GM21717 (cell line): ENCODE measurements at regions not wholly inside any gene's neighbourhood (a gene's known extent, or its start where the extent isn't known, plus 50 kb on each side); places are given as distances from the start of the nearest gene placed in this dataset.
"Not testable (repeated sequence)": the region's sequence is repeated elsewhere in the genome, so short reads cannot be mapped to it uniquely, and the experiment has no call there.

ENCODE experiments used
- ATAC-seq: cut with Tn5 transposase; IDR thresholded peaks from one replicate; pipeline ENCODE4 v1.9.1; 2021; ENCODE audit warnings: mild to moderate bottlenecking, moderate library complexity; ENCODE audit not compliant: unreplicated experiment

DNA sequence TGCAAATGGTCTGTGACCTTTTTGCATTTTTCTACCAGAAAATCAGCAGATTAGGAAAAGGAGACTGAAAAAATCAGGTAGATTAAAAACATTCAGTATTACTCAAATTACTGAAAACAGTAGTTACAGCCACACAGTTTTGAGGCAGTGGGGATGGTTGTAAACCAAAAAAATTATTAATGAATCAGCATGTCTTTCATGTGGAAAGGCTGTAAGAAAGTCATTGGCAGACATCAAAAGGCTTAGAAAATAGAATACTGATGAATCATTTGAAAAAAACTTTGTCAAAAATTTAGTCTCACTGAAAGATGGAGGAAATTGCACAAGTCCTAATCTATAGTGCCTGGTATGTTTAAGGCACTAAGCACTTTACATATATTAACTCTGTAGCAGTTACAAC, 133.9 kb upstream of the GCFC2 start:
- peak; percentile 71 for ATAC-seq

DNA sequence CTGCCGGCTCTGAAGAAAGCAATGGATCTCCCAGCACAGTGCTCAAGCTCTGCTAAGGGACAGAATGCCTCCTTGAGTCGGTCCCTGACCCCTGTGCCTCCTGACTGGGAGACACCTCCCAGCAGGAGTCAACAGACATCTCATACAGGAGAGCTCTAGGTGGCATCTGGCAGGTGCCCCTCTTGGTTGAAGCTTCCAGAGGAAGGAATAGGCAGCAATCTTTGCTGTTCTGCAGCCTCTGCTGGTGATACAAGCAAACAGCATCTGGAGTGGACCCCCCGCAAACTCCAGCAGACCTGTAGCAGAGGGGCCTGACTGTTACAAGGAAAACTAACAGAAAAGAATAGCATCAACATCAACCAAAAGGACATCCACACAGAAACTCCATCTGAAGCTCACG, 123.9 kb upstream of the GCFC2 start:
- not testable (repeated sequence) for ATAC-seq

DNA sequence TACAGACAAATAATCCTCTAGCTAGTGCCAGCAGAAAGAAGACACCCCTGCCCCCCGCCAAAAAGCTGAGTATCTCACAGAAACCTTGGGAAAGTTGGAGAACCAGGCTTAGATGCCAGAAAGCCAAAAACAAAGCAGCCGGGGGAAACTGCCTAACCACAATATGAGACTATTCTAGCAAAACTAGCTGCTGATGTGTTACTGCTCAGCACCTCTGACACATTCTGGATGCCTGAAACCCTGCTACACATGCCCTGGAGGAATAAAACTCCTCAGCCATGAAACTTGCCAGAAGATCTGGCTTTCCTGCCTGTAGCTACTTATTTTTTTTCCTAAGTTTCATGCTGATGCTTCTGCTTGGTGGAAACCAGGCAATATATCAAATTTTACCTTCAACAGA, 122.7 kb upstream of the GCFC2 start:
- ATAC-seq: no peak

DNA sequence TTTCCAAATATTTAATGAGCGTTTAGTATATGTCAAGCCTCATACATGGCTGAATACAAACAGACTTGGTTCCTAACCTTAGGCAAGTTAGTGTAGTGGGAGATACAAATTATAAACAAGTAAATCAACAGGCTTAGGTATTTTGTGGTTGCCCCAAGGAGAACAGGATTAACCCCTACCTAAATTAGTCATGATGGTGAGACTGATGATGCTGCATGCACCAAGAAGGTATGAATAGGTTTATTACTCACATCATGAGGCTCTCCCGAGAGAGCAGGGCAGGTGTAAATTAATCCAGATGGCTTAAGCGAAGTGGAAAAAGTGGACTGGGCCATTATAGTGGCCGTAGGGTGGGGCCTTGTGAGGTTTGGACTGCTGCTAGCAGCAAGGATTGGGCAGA, 118.1 kb upstream of the GCFC2 start:
- no peak for ATAC-seq

DNA sequence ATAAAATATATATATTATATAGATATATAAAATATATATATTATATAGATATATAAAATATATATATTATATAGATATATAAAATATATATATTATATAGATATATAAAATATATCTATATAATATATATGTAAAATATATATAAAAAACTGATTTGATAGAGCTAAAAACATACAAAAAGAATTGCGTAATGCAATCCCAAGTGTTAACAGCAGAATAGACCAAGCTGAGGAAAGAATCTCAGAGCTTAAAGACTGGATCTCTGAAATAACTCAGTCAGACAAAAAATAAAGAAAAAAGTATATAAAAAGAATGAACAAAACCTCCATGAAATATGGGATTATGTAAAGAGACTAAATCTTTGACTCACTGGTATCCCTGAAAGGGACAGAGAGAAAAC, 112.8 kb upstream of the GCFC2 start:
- ATAC-seq: not testable (repeated sequence)

DNA sequence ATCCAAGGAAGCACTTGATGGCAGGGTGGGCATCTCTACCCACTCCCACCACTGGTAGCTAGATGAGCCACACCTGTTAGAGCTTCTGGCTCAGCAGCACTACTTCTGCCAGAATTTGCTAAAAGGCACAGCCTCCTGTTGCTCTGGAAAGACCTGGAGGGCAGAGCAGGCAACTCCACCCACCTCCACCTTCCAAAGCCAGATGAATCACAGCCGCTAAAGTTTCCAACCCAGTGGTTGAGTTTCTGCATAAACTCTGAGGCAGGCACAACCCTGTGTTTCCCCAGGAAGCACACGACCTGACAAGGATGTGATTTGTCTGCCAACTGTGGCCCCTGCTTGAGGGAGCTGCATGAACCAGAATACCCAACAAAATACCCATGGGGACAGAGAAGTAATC, 111.6 kb upstream of the GCFC2 start:
- no peak for ATAC-seq

DNA sequence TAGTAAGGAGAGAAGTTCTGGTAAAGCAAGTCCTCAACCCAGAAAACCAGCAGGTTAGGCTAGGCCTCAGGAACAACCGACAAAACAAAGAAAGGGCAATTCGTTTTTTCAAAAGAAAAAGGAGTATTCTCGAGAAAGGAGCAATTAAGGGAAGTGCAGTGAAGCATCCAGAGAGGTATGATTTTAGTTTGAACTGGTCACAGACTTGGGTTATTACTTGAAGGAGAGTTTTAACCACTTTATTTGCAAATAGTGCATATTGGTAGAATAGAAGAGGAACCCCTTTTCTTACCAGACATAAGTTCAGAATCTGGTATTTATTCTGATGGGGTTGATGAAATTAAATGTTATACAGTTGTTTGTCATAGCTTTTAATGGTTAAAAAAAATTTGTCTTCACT, 110.0 kb upstream of the GCFC2 start:
- ATAC-seq: no peak

DNA sequence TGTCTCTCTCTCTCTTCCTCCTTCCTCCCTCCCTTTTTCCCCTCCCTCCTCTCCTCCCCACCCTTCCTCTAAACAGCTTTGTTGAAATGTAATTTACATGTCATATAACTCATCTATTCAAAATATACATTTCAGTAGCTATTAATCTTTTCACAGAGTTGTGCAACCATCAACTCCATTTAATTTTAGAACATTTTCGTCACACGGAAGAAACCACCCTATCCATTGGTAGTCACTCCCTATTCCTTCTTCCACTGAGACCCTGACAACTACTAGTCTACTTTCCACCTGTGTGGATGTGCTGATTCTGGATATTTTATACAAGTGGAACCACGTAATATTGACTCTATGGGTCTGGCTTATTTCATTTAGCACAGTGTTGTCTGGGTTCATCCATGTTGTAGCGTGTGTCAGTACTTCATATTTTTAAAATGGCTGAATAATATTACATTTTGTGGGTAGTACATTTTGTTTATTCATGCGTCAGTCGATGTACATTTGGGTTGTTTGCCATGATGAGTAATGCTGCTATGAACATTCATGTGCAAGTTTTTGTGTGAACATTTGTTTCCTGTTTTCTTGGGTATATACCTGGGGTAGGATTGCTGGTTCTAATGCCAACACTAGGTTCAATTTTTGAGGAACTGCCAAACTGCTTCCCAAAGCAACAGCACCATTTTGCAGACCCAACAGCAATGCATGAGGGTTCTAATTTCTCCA, 100.1 kb upstream of the GCFC2 start:
- ATAC-seq: no peak

DNA sequence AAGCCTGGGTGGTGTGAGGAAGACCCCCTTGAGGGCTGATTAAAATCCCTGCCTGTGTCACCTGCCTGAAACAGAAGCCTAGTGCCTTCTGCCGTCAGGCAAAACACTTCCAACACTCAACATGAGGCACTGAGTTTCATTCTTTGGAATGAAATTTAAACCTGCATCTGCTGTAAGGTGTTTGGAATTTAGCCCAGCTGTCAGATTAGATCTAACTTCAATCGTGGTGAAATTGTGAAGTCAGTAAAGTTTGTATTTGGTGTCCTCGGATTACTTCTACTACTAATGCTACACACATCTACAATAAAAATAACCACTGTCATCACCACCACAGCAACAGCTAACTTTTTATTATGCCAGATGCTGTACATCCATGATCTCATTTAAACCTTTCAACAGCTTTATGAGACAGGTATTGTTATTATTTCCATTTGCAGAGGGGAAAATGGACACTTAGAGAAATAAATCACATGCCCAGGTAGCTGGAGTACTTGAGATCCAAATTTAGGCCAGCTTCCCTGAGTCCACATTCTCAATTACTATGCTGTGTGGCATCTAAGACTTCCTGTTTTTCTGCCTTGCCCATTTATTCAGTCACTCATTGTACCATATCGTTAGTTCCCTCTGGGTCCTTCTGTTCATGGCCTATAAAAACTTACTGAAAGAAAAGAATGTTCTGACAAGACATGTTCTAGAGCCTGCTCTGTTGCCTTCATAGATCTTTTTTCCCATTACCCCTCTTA, 98.2 kb upstream of the GCFC2 start:
- no peak for ATAC-seq

DNA sequence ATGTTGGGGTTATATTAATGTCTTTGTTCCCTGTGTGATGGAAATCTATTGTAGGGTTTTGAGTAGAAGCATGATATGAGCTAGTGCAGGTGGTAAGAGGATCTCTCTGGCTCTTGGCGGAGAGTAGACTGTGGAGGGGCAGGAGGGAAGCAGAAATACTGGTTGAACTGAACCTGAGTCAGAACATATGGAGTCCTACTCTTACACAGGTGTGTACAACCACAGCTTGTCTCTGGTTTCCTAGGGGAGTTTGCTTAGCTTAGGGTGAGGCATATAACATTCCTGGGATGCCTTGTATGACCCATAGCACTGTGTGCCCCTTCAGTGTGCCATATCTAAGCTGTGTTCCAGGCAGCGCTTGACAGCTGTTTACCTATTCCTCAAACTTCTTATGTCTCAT, 97.3 kb upstream of the GCFC2 start:
- ATAC-seq: no peak

DNA sequence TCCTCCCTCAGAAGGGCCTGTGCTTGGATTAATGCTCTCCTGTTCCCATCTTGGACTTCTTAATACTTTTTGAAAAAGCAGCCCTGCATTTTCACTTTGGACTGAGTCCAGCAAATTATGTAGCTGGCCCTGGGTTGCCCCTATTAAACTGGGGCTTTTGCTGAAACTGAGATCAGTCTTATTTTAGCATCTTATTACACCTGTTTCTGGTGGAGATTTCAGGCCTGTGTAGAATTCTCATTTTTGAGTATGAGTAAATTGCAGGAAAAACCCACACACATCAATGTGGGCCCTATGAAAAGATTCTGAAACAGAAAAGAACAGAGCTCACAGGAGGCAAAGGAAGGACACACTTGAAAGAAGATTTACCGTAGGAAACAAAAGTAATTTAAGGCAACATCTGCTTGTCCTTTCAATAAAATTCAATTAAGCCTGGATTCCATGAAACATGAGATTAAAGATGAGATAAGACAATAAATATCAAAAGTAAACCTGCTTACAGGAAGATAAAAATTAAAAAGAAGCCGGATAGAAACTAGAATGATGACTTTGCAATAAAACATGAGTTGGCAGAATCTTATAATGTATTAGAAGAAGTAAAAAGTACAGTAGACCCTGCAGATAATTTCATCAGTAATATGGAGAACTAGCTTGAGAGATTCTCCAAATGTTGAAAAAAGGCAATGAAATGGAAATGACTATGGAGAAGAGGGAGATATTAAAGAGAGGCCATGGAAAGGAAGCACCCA, 90.7 kb upstream of the GCFC2 start:
- ATAC-seq: peak; percentile 47

DNA sequence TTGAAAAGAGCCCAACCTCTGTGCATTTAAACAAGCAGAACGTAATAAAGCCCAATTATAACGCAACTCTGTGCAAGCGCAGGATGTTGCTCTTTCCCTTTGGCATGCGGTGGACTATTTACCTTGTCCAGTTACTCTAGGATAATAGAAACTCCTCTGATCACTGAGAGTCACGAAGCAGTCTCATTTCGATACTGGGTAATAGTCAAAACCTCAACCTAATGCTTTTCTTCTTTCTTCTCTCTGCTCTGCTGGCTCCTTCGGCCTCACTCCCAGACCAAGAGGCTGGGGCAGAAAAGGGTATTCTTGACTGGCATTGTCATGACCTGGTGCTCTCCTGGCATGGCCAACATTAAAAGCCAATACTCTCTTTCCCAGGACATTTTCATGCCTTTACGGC, 89.7 kb upstream of the GCFC2 start:
- peak; percentile 83 for ATAC-seq

DNA sequence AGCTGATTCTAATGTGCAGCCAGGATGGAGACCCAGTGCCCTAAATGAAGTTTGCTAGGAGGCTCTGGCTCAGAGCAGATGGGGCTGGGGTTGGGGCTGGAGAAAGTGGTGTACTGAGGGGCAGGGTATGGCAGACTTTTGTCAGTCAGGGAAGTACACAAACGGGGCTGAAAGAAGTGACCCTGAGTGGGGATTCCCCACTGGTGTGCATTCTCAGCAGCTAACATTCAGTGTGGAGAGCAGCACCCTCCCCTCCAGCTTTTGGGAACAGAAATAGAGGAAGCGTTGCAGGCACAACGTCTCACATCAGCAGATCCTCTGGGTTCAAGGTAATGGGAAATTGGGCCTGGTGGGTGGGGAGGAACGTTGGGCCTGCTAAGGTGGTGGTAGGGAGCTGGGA, 89.1 kb upstream of the GCFC2 start:
- ATAC-seq: peak; percentile 56

DNA sequence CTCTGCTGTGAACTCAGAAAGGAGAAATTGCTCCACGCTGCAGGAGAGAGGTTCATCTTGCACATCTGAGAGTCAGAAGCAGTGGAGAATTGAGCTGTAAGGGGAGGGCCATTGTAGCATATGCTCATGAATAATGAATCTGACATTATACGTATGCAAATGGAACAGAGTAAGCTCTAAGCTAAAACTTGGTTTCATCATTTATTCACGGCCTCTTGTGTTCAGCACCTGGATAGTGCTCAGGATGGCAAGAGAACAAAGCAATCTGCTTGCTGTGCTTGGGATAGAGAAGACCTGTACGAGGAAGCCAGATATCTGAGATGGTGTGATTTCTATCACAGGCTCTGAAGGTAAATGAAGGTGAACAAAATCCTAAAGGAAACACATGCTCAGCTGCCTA, 87.9 kb upstream of the GCFC2 start:
- ATAC-seq: no peak

DNA sequence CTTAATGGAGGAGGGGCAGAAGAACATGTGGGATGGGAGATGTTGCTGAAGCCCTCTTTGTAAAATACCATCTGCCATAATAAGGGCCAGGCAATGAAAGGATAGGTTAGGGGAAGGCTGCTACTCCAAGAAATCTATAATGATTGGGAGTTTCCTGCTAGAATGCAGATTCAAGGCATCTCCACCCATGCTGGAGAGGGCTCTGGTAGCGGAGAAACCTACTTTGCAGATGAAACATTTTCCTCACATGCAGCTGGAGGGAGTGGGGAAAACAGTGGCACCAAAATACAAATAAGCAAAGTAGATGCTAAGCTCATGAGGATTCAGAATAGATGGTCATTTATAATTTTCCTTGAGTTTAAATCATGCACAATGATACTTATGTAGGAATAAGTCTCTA, 82.3 kb upstream of the GCFC2 start:
- no peak for ATAC-seq

DNA sequence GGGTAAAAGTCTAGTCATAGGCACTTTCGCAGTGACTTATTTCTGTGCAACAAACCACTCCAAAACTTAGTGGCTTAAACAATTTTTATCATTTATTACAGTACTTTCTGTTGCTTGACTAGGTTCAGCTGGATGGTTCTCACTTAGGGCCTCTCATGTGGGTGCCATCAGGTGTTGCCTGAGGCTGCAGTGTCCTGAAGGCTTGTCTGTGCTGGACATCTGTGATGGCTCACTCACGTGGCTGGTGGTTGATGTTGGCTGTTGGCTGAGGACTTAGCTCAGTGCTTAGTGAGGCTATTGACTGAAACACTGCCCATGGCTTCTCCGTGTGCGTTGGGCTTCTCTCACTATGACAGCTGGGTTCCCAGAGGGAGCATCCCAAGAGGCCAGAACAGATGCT, 81.4 kb upstream of the GCFC2 start:
- ATAC-seq: no peak

DNA sequence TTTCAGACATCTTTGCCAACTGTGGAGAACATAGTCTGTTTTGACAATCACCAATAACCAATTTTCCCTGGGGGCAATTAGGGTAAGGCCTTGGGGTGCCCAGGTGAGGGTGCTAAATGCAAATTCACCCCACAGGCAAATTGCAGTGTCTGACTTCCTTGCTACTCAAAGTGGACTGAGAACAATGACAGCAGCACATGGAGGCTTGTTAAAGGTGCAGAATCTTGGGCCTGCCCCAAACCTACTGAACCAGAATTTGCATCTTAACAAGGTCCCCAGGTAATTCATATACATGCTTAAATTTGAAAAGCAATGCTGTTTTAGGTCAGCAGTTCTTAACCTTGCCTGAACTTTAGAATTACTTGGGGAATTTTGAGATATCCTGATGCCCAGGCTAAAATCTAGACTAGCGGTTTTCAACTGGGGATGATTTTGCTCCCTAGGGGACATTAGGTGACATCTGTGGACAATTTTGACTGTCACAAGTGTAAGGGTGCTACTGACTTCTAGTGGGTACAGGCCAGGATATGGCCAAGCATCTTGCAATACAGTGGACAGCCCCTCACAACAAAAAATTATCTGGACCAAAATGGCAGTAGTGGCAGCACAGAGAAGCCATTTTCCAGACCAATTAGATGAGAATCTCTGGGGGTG, 80.2 kb upstream of the GCFC2 start:
- peak; percentile 38 for ATAC-seq

DNA sequence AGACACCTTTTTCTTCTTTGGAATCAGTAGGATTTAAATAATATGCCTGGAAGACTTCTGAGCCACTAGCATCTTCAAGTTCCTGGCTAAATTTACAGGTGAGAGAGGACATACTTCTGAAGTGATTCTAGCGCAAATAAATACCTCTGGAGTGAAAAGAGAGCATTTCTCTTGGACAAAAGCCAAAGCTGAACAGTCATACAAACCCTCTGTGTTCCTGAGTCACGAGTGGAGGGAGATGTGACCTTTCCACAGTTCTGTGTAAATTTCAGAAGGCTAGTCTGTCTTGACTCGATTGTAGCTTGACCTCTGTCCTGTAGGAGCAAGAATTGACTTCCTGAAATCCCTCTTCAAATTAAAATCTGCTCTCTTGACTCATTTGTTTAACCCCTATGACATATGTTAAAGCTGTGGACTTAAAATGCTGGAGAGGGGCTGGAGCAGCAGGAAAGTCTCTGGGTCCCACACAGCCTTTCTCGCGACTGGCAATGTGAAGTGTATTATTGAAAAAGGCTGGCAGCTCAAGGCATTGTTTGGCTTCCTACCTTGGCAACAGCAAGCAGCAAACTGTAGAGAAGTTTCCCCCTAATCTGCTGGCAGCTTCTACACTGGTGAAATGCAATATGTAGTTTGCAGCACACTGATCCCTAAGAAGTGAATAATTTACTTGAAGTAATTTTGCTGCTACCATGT, 79.6 kb upstream of the GCFC2 start:
- ATAC-seq: no peak

DNA sequence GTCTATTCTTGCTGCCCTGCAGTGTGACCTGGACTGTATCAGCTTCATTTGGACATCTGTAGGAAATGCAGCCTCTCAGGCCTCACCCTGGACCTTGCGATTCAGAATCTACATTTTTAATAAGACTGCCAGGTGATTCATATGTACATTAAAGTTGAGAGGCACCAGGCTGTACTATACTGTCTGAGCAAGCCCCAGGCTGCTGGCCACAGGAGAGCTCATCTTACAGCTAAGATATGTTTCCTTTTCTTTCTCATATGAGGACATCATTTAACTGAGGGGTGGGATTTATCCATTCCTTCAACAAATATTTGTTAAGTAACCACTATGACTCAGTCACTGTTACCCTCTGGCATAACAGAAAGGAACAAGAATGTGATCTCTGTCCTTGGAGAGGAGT, 78.2 kb upstream of the GCFC2 start:
- ATAC-seq: no peak

DNA sequence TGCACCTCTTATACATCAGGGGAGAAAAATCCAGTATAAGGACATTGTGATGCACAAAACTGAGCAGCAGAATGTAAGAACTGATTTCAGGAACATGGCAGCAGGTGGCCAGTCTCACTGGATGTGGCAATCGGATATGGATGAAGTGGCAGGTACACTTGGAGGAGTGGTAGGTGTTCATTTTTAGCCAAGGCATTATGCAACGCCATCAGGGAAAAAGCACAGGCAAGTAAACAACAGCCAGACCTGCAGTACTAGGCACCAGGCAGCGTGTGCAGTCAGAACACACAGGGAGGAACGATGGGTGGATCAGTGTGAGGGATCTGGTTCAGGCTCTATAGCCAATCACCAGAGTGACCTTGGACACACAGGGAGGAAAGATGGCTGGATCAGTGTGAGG, 77.4 kb upstream of the GCFC2 start:
- no peak for ATAC-seq
